H1 (cell line): ENCODE measurements at regions not wholly inside any gene's neighbourhood (a gene's known extent, or its start where the extent isn't known, plus 50 kb on each side); places are given as distances from the start of the nearest gene placed in this dataset.

Experiments
- CHD7 ChIP-seq: fragments of 300-600 bp; sonication (generic); IDR thresholded peaks from 2 replicates; pipeline ENCODE4 v1.7.1; 2012; ENCODE audit warnings: low read length, moderate library complexity, mild to moderate bottlenecking, inconsistent platforms; ENCODE audit not compliant: insufficient replicate concordance
- NANOG ChIP-seq: IDR thresholded peaks from 2 replicates; pipeline ENCODE4 v1.6.1; 2011; ENCODE audit warnings: low read length, low read depth, mild to moderate bottlenecking, inconsistent platforms; ENCODE audit not compliant: insufficient read depth, poor library complexity, severe bottlenecking

GRCh38 chr1:57576756-57577155, 152.9 kb upstream of the DAB1 start (continued):
- TF ChIP-seq CHD7 (no peak), NANOG (no peak)
